IMR-90 (cell line): ENCODE measurements at regions not wholly inside any gene's neighbourhood (a gene's known extent, or its start where the extent isn't known, plus 50 kb on each side); places are given as distances from the start of the nearest gene placed in this dataset.

Experiments used
- BHLHE40 ChIP-seq: fragments of 150-350 bp; IDR thresholded peaks from 2 replicates; pipeline ENCODE4 v1.6.1; 2016; ENCODE audit warnings: mild to moderate bottlenecking, low read depth, low read length
- CEBPB ChIP-seq: IDR thresholded peaks from 2 replicates; pipeline ENCODE4 v1.6.1; 2012; ENCODE audit warnings: low read depth, low read length, improper control_type of control experiment
- CTCF ChIP-seq: conservative IDR thresholded peaks from 2 replicates; pipeline ENCODE4 v1.5.1; 2012; ENCODE audit warnings: mild to moderate bottlenecking, low read depth, low read length, improper control_type of control experiment
- ELK1 ChIP-seq: fragments of 150-350 bp; IDR thresholded peaks from 2 replicates; pipeline ENCODE4 v1.6.1; 2016; ENCODE audit warnings: low read depth, mild to moderate bottlenecking, low read length, moderate library complexity, borderline replicate concordance
- POLR2A ChIP-seq: IDR thresholded peaks from 2 replicates; pipeline ENCODE4 v1.6.1; 2012; ENCODE audit warnings: mild to moderate bottlenecking, low read depth, low read length
- RAD21 ChIP-seq: IDR thresholded peaks from 2 replicates; pipeline ENCODE4 v1.6.1; 2012; ENCODE audit warnings: low read length, improper control_type of control experiment
- RFX5 ChIP-seq: IDR thresholded peaks from 2 replicates; pipeline ENCODE4 v1.8.0; 2012; ENCODE audit warnings: low read depth, mild to moderate bottlenecking, low read length, moderate library complexity
- USF2 ChIP-seq: fragments of 150-350 bp; IDR thresholded peaks from 2 replicates; pipeline ENCODE4 v1.6.1; 2017; ENCODE audit warnings: mild to moderate bottlenecking, antibody characterized with exemption, low read length, low read depth

- no peak for TF ChIP-seq POLR2A
- peak; percentile 99 for TF ChIP-seq CTCF
- TF ChIP-seq ELK1: no peak
- no peak for TF ChIP-seq USF2
- TF ChIP-seq BHLHE40: peak; percentile 25; the same call in 1 of the 2 replicates
- TF ChIP-seq RFX5: no peak
- peak; percentile 99 for TF ChIP-seq RAD21
- TF ChIP-seq CEBPB: no peak
These were observed 60.0 kb upstream of the STEAP1B start for GRCh38 chr7:22559829-22560489.
